ENCODE measurements at regions not wholly inside any gene's neighbourhood (a gene's known extent, or its start where the extent isn't known, plus 50 kb on each side); places are given as distances from the start of the nearest gene placed in this dataset.

GRCh38 chr12:61879229-61879628 lies 381.0 kb upstream of the USP15 start:
- Histone ChIP-seq H2BK5ac (ENCODE audit: low read depth, low read length) (no peak overlapping the region), H3K4ac (replicated peaks; ENCODE audit: insufficient read length, low read depth, low read length) (no peak overlapping the region), H3K18ac (ENCODE audit: extremely low read depth, low read length) (no peak overlapping the region), H4K20me1 (replicated peaks in 1 of 2; ENCODE audit: control insufficient read depth in 1 of 2, insufficient read depth in 2 of 2, low read length in 2 of 2) (no peaks in the 10 kb centered on the region), H3K9ac (replicated peaks in 1 of 4; ENCODE audit: extremely low read depth in 1 of 4, low read depth in 3 of 4, low read length in 3 of 4) (no peak overlapping the region), H3K4me1 (replicated peaks in 1 of 4; ENCODE audit: control insufficient read depth in 3 of 4, insufficient read depth in 4 of 4, low read length in 3 of 4) (no peaks in the 10 kb centered on the region), H3K27ac (ENCODE audit: low read depth, low read length) (no peak overlapping the region), H3K14ac (ENCODE audit: insufficient read length) (no peak overlapping the region), H4K8ac (ENCODE audit: extremely low read depth, insufficient read depth, low read length) (no peak overlapping the region), H4K5ac (ENCODE audit: insufficient read length, low read depth, low read length) (no peak overlapping the region), H3K79me1 (ENCODE audit: low read depth, low read length) (no peaks in the 10 kb centered on the region), H3K23ac (ENCODE audit: insufficient read length) (no peak overlapping the region), H2AFZ (ENCODE audit: low read length) (no peak overlapping the region), H3K4me2 (ENCODE audit: insufficient read depth in 1 of 2, low read depth in 2 of 2, low read length in 2 of 2) (no peak overlapping the region), H4K91ac (replicated peaks; ENCODE audit: insufficient read length, low read length) (no peak overlapping the region), H3K4me3 (ENCODE audit: extremely low read depth in 1 of 4, insufficient read depth in 2 of 4, low read depth in 3 of 4, low read length in 4 of 4) (no peak overlapping the region), H2AK5ac (ENCODE audit: low read depth, low read length) (no peak overlapping the region), H2BK120ac (replicated peaks; ENCODE audit: low read depth, low read length) (no peak overlapping the region), H2BK15ac (ENCODE audit: low read length) (no peak overlapping the region), H3K56ac (replicated peaks; ENCODE audit: insufficient read length, low read depth, low read length) (no peak overlapping the region), H2BK20ac (ENCODE audit: low read length) (no peak overlapping the region), H3K36me3 (ENCODE audit: control insufficient read depth in 2 of 4, insufficient read depth in 4 of 4, low read length in 3 of 4) (no peaks in the 10 kb centered on the region), H2BK12ac (ENCODE audit: low read depth, low read length) (no peak overlapping the region), H3K27me3 (replicated peaks in 1 of 4; ENCODE audit: control insufficient read depth in 3 of 4, extremely low read depth in 1 of 4, insufficient read depth in 3 of 4, low read length in 3 of 4) (no peaks in the 10 kb centered on the region), H3K79me2 (ENCODE audit: control insufficient read depth in 1 of 2, insufficient read depth in 2 of 2, low read length in 2 of 2) (no peaks in the 10 kb centered on the region), H3K23me2 (ENCODE audit: low read depth, low read length) (no peaks in the 10 kb centered on the region), H3K9me3 (ENCODE audit: insufficient read depth in 2 of 2, low read depth in 1 of 2, low read length in 1 of 2) (no peaks in the 10 kb centered on the region; a peak in 2 of 4 replicates)
- 92% methylated on average over 9 of the region's 9 CpGs; no CpG with 5 or more reads in 1 of the 2 experiments for WGBS, 2 experiments (ENCODE audit: extremely low coverage in 1 of 2, insufficient coverage in 1 of 2, insufficient read length in 1 of 2, insufficient replicate concordance in 2 of 2, low coverage in 1 of 2, low lambda C conversion rate in 2 of 2, missing lambda C conversion rate in 1 of 2)
- FAIRE-seq = no peak
- no peak for DNase-seq (ENCODE audit: low read depth in 1 of 2, low spot score in 2 of 2)
- ChIA-PET POLR2A (ENCODE audit: partially characterized antibody) (no interaction called here), CTCF (ENCODE audit: partially characterized antibody) (interaction anchor here (0.6 kb wide), 1 partner anchor 341 kb away, joined by 3 read pairs; no protein-coding TSS in a partner anchor)
- TF ChIP-seq SIRT6 (IDR thresholded peaks at IDR 0.05; ENCODE audit: low read length) (no peak), CTCF (IDR thresholded peaks at IDR 0.05; ENCODE audit: control extremely low read depth in 1 of 3, insufficient read depth in 1 of 3, low read depth in 1 of 3, low read length in 3 of 3) (no peak), SIN3A (conservative IDR thresholded peaks at IDR 0.05 in 1 of 2, IDR thresholded peaks at IDR 0.05 in 1 of 2; ENCODE audit: low read depth in 1 of 2, low read length in 2 of 2) (no peak), EGR1 (IDR thresholded peaks at IDR 0.05; ENCODE audit: borderline replicate concordance, low read depth, low read length) (no peak), CBX8 (IDR thresholded peaks at IDR 0.05; ENCODE audit: borderline replicate concordance, low read depth, low read length) (no peak), BACH1 (IDR thresholded peaks at IDR 0.05; ENCODE audit: low read length) (no peak), RAD21 (IDR thresholded peaks at IDR 0.05 in 1 of 2, conservative IDR thresholded peaks at IDR 0.05 in 1 of 2; ENCODE audit: low read depth in 2 of 2, low read length in 2 of 2) (no peak), E2F6 (IDR thresholded peaks at IDR 0.05) (no peak), NANOG (IDR thresholded peaks at IDR 0.05; ENCODE audit: insufficient read depth, low read depth, low read length, poor library complexity, severe bottlenecking) (no peak), SP4 (IDR thresholded peaks at IDR 0.05; ENCODE audit: low read length) (no peak), JUND (IDR thresholded peaks at IDR 0.05; ENCODE audit: low read length) (no peak), YY1 (IDR thresholded peaks at IDR 0.05; ENCODE audit: low read depth, low read length) (no peak)
